ENCODE measurements at regions not wholly inside any gene's neighbourhood (a gene's known extent, or its start where the extent isn't known, plus 50 kb on each side); places are given as distances from the start of the nearest gene placed in this dataset.

DNA sequence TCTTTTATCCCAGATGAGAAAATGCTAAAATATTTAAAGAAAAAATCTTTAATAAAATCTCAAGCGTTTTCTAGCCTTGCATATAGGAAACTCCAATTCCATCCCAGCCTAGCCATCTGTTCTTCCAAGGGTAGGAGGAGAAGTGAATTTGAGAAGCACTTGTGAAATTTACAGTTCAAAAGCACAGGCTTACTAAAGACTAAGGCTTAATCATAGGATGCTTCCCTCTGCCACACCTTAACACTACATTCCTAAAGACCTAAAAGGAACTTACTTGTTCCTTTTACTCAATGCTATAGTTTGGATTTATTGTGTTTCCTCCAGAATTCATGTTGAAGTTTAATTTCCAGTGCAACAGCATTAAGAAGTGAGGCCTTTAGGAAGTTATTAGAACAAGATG lies 764.8 kb upstream of the CADM2 start:
- Histone ChIP-seq H3K4me1 (no peaks in the 10 kb centered on the region), H3K4me3 (no peak overlapping the region), H3K9me3 (peaks cover 5 to 9% of the 10 kb centered on the region in 2 donors), H3K36me3 (no peaks in the 10 kb centered on the region), H3K27me3 (no peaks in the 10 kb centered on the region), H3K27ac (no peak overlapping the region)
- WGBS, 2 donors (ENCODE audit: low coverage in 1 of 2) = 63 to 67% methylated on average over 1 of the region's 1 CpG
- in situ Hi-C loops (cut with MboI; ENCODE audit: low pct_ligation_motif_present in 1 of 4, low pct_unique_long_range_greater_than_20kb in 1 of 4, low sequenced_read_pairs in 3 of 4) (no loop called here), intact Hi-C loops (cut with DNase I; ENCODE audit: low total_unique reads) (no loop called here)
- no peak for TF ChIP-seq POLR2AphosphoS5 (IDR thresholded peaks at IDR 0.05)
- no peak for TF ChIP-seq POLR2A (IDR thresholded peaks at IDR 0.05)
- TF ChIP-seq EP300 (IDR thresholded peaks at IDR 0.05; ENCODE audit: low read depth) = no peak
- TF ChIP-seq, protein P1, sequence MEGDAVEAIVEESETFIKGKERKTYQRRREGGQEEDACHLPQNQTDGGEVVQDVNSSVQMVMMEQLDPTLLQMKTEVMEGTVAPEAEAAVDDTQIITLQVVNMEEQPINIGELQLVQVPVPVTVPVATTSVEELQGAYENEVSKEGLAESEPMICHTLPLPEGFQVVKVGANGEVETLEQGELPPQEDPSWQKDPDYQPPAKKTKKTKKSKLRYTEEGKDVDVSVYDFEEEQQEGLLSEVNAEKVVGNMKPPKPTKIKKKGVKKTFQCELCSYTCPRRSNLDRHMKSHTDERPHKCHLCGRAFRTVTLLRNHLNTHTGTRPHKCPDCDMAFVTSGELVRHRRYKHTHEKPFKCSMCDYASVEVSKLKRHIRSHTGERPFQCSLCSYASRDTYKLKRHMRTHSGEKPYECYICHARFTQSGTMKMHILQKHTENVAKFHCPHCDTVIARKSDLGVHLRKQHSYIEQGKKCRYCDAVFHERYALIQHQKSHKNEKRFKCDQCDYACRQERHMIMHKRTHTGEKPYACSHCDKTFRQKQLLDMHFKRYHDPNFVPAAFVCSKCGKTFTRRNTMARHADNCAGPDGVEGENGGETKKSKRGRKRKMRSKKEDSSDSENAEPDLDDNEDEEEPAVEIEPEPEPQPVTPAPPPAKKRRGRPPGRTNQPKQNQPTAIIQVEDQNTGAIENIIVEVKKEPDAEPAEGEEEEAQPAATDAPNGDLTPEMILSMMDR (IDR thresholded peaks at IDR 0.05) = no peak
- no peak for DNase-seq

DNA sequence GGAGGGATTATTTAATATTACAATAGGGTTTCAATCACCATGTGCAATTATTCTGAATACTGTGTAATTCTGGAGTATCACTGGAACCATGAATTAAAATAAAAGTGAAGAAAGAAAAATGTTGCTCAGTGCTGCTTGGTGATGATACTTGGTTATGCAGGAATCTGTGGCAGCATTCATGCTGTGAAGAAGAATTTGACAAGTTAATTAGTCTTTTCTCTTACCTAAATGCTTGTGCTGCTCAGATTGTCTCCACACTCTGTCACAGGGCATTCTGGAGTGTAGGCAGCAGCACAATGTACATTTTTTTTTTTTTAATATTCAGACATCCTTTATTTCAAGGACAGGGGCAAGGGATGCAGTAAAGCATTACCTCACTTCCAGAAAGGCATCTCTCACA lies 749.3 kb upstream of the CADM2 start:
- intact Hi-C loops (cut with DNase I; ENCODE audit: low total_unique reads) (no loop called here), in situ Hi-C loops (cut with MboI; ENCODE audit: low pct_ligation_motif_present in 1 of 4, low pct_unique_long_range_greater_than_20kb in 1 of 4, low sequenced_read_pairs in 3 of 4) (no loop called here)
- Histone ChIP-seq H3K4me1 (no peaks in the 10 kb centered on the region), H3K27me3 (no peaks in the 10 kb centered on the region), H3K9me3 (no peaks in the 10 kb centered on the region), H3K36me3 (no peaks in the 10 kb centered on the region), H3K4me3 (no peak overlapping the region), H3K27ac (no peak overlapping the region)
- TF ChIP-seq POLR2A (IDR thresholded peaks at IDR 0.05) = no peak
- TF ChIP-seq, protein P1 (IDR thresholded peaks at IDR 0.05) = no peak
- TF ChIP-seq POLR2AphosphoS5 (IDR thresholded peaks at IDR 0.05) = no peak
- no peak for TF ChIP-seq EP300 (IDR thresholded peaks at IDR 0.05; ENCODE audit: low read depth)
- DNase-seq = no peak

DNA sequence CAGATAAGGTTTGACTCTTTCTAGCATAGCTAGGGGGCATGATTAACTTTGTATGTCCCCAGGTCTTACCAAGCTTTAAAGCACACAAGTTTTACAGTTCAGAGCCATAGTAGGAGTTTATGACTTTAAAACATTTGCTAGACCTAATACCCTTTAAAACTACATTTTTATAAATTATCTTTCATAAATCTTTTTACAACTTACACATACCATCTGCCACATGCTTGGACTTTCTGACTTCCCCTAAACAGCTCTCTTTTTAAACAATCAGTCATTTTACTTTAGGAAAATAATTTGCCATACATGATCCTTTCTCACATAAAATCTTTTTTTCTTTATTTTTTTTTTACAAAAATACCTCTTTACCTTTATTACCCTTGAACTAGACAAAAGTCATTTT lies 735.3 kb upstream of the CADM2 start:
- TF ChIP-seq, protein P1 (IDR thresholded peaks at IDR 0.05) = no peak
- TF ChIP-seq POLR2A (IDR thresholded peaks at IDR 0.05) (no peak), POLR2AphosphoS5 (IDR thresholded peaks at IDR 0.05) (no peak), EP300 (IDR thresholded peaks at IDR 0.05; ENCODE audit: low read depth) (no peak)
- in situ Hi-C loops (cut with MboI; ENCODE audit: low pct_ligation_motif_present in 1 of 4, low pct_unique_long_range_greater_than_20kb in 1 of 4, low sequenced_read_pairs in 3 of 4) (no loop called here), intact Hi-C loops (cut with DNase I; ENCODE audit: low total_unique reads) (no loop called here)
- Histone ChIP-seq H3K27ac (no peak overlapping the region), H3K9me3 (peaks cover 11% of the 10 kb centered on the region in 2 donors), H3K4me1 (no peaks in the 10 kb centered on the region), H3K27me3 (no peaks in the 10 kb centered on the region), H3K4me3 (no peak overlapping the region), H3K36me3 (no peaks in the 10 kb centered on the region)
- DNase-seq = no peak

DNA sequence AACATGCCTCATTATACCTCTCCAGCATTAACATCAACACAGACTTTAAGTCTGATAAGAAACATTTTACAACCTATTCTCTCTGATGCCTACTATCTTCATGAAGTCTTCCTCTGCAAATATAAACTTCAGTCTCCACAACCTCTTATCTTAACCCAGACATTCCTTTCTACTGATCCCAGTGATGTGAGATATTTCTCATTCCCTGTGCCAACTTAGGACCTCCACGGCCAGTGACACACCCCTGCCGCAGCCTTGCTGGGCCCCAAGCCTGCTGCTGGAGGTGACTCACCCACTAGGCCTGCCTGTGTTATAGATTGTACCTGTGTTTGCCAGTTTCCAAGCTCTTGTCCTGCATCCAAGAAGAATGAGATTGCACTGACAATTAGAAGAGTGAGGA lies 734.5 kb upstream of the CADM2 start:
- TF ChIP-seq EP300 (IDR thresholded peaks at IDR 0.05; ENCODE audit: low read depth) (no peak), POLR2AphosphoS5 (IDR thresholded peaks at IDR 0.05) (no peak), POLR2A (IDR thresholded peaks at IDR 0.05) (no peak)
- TF ChIP-seq, protein P1 (IDR thresholded peaks at IDR 0.05) = no peak
- H3K9me3 ChIP-seq = peaks cover 11% of the 10 kb centered on the region in 2 donors
- no peak for DNase-seq
- no peak overlapping the region for H3K27ac ChIP-seq
- H3K27me3 ChIP-seq = no peaks in the 10 kb centered on the region
- intact Hi-C loops (cut with DNase I; ENCODE audit: low total_unique reads) = no loop called here
- 74 to 84% methylated on average over 2 of the region's 2 CpGs for WGBS, 2 donors (ENCODE audit: low coverage in 1 of 2)
- H3K36me3 ChIP-seq = no peaks in the 10 kb centered on the region
- in situ Hi-C loops (cut with MboI; ENCODE audit: low pct_ligation_motif_present in 1 of 4, low pct_unique_long_range_greater_than_20kb in 1 of 4, low sequenced_read_pairs in 3 of 4) = no loop called here
- no peak overlapping the region for H3K4me3 ChIP-seq
- no peaks in the 10 kb centered on the region for H3K4me1 ChIP-seq

Data from transverse colon (tissue), 4 donors.